Stimulated activated CD4-positive, alpha-beta T cell treated with anti-CD3 and anti-CD28 coated beads, TNF-alpha, amount 100 ng/mL, for 1 hour (primary cell): ENCODE measurements at regions not wholly inside any gene's neighbourhood (a gene's known extent, or its start where the extent isn't known, plus 50 kb on each side); places are given as distances from the start of the nearest gene placed in this dataset.
"Not testable (repeated sequence)": the region's sequence is repeated elsewhere in the genome, so short reads cannot be mapped to it uniquely, and the experiment has no call there.

Source experiments
- DNase-seq, 3 donors: peaks; one replicate each; pipeline ENCODE4 v3.0.0-alpha.2; 2020; ENCODE audit warnings: low read depth in 3 of 3, low spot score in 1 of 3

DNA sequence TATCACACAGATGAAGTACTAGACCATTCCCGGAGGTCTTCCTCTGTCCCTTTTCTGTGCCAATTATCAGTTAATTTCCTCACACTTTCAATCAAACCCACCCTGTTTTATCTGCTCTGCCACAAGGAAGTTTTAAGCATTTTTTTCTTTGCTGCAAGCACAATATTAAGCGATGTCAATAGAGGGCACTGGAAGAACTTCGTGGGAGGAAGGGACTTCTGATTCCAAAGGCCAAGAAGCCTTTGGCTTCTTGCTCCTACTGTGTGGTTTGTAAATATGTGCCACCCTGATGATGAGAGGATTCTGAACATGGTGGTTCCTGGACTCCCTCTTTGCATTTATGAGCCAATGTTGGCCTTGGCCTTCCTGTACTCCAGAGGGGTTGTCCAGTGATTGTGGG is 1712.5 kb upstream of the C9orf72 start:
- no peak for DNase-seq

DNA sequence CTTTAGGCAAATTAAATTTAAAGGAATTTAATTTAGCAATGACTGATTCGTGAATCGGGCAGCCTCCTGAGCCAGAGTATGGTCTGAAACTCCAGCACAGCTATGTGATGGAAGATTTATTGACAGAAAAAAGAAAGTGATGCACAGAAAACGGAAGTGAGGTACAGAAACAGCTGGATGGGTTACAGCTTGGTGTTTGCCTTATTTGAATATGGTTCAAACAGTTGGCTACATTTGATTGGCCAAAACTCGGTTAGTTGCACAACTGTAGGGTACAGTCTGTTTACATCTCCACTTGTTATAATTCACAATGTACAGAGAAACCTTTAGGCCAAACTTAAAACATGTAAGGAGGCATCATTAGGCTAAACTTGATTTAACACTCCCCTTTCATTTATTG is 1716.1 kb upstream of the C9orf72 start:
- no peak for DNase-seq

DNA sequence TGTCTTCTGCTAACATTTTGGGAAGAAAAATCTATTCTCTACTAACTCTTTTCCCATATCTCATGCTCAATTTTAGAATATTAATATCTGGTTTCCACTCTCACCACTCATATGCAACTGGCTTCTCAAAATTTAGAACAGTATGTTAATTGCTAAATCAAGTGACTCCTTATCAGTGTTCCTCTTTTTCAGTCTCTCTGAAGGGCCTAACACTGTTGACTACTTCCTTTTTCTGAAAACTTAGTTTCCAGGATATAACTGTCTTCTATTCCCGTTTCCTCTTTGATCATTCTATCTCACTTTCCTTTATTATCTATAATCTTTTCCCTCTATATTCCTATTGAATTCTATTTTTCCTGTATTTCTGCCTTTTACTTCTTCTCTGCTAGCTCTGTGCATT is 1717.2 kb upstream of the C9orf72 start:
- DNase-seq: no peak

DNA sequence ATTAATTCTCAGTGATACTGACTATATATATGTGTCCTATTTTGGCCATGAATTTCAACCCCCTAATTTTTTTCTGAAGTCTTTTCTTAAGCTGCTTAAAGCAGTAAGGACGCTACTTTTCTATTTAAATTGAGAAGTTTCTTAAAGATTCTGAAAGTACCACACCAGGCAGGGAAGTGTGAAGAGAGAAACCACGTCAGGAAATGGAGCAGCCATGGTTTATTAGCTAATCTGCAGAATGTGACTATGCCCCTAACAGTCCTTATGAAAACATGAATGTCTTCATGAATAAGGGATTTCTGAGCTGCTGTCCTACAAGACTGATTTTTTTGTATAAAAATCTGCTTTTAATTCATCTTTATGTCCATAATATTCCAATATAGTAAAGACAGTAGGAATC is 1724.3 kb upstream of the C9orf72 start:
- no peak for DNase-seq

DNA sequence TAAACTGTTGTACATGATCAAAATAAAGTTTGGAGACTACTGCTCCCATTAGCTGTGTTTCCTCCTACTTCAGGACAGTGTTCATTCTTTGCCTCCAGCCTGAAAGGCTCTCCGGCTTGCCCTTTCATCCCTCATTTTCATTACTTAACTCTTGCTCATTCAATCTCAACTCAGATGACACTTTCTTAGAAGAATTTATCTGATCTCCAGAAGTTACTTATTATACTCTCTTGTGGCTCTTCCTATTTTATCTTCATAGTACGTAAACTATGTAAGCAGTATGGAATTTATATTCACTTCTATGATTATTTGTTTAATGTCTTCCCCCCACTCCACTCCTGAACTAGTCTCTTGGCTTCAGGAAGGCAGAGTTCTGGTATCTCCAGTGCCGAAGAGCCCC is 1737.9 kb upstream of the C9orf72 start:
- DNase-seq: no peak

DNA sequence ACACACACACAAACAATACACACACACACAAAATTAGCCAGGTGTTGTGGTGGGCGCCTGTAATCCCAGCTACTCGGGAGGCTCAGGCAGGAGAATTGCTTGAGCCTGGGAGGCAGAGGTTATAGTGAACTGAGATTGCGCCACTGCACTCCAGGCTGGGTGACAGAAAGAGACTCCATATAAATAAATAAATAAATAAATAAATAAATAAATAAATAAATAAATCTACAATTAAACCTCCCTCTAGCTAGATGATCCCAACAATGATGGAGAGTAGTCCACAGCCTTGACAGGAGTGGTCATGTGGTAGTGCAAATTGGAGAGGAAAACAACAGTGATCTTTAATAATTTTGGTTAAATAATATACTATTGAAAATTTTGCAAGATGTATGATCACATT is 1739.0 kb upstream of the C9orf72 start:
- DNase-seq: no peak

DNA sequence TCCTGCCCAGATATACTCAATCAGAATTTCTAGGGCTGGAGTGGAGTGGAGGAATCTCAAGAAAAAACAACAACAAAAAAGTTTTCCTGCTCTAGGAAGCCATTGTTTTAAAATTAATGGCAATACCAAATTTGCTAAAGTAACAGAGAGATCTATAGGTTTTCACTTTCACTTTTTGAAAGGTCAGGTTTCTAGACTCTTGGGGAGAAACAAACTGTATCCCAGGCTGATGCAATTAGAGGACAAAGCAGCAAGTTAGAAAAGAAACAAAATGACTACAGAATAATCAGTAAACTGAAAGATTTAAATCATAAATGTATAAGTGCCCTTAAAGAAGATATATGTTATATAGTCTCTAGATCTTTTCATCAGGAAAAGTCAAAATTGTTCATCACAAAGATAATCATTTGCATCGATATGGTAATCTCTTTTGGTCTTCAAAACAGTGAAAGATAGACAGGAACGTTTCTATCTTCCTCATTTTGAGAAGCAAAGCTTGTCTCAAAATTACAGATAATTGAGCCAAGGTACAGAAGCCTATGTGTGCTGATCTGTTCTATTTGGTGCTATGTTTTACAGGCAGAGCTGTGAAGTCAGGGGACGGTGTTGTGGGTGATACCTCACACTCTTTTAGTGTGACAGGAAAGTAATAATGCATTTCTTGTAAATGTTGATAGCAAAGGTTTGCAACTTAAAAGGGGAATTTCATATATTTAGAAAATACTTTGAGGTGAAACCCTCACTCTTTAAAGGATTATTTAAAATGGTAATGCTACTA is 1746.6 kb upstream of the C9orf72 start:
- no peak for DNase-seq

DNA sequence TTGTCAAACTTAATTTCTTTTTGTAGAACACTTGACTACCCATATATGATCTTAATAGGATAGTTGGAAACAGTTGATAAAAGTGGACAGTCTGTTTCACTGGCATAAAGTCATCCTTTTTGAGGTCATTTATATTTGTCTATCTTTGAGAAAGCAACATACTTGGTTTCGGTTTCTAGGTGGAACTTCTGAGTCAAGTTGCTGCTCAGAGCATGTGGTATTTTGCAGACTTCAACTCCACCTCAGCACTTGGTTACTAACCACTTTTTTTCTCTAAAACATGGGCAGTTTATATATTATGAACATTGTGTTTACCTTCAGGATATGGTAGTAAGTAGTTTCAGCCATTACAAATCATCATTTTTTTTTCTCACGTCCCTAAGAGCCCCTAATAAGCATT is 1749.0 kb upstream of the C9orf72 start:
- no peak for DNase-seq

DNA sequence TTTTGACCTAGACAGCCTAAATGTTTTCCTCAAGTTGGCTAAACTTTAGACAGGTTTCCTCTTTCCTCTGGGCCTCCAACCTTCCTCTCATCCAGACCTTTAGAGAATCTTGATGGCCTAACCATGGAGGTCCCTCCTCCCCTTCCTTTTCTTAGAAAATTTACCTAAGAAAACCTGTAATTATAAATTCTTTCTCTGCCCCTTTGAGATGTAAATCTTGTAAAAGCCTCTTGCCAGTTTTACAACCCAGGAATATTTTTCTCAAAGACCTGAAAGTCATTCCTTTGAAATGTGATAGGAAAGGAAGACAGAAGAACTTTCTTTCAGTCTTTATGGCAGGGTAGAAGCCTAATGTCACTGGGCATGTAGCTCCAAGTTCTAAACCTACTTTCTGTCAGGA is 1752.6 kb upstream of the C9orf72 start:
- no peak for DNase-seq

DNA sequence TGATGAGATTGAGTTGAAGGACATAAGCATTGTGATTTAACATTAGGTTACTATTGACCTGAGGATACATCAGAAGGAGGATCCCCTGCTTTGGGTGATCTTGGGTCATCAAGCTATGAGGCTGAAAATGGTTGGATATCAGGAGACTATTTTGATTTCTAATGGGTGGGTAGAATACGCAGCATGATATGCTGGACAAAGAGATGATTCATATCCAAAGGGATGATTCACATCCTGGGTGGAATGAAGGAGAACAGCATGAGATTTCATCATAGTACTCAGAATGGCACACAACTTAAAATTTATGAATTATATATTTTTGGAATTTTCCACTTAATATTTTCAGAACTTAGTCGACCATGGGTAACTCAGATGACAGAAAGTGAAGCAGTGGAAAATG is 1759.5 kb upstream of the C9orf72 start:
- no peak for DNase-seq

DNA sequence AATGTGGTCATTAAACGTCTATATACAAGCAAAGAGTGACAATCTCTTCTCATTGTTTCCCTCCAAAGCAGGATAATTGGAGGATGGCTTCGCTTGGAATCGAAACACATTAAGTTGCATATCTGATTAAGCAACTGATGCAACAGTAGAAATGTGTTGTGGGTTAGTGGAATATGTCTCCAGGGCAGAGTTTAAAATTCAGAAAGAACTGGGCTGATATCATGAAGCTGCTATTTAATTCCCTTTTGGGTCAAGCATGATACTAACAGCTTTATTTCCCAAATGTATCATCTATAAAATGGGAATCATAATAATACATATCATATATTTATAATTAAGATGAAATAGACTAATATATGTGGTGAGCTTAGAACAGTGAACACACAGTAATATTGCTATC is 1763.0 kb upstream of the C9orf72 start:
- no peak for DNase-seq

DNA sequence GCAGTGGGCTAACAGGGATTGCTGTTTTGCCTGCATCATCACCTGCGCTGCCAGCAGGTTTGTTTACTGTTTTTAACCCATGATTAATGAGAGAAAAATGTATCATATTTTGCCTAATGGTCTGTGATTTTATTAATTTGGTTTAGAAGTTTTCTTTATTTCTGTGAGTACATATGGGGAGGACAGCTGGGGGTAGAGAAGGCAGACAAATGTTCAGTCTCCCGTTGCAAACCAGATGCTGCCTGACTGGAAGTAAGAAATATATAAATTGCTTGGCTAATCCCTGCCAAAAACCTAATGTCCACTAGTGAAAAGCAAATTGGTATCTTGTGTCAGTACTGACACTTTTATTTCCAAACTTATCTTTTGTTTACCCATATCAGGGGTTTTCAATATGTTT is 1766.1 kb upstream of the C9orf72 start:
- no peak for DNase-seq

DNA sequence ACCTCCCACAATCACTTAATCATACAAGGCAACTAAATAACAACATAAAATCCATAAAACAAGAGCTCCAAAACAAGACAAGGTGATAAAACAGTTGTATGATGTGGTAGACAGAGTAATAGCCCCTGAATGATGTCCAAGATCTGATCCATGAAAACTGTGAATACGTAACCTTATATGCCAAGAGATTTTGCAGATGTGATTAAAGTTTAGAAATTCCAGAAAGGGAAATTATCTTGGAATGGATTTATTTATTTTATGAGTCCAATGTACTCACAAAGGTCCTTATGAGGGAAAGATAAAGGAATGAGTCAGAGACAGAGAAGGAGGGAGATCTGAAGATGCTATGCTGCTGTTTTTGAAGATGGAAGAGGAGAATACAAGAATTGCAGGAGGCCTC is 1775.7 kb upstream of the C9orf72 start:
- no peak for DNase-seq

DNA sequence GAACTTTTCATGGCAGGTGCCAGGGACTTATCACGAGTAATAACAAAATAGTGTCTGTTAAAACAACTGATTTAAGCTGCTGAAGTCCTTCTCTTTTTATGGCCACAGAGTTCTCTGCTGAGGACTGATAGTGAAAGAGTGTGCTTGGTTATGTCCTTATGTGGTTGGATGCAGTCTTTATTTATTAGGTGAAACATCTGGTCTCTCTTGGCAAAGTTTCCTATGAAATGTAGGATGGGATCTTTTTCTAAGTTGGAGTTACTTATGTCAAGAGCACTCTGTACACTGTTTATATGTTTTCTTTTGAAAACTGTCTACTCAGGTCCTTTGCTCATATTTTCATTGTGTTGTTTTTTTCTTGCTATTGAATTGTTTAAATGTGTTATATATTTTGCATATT is 1816.1 kb upstream of the C9orf72 start:
- no peak for DNase-seq

DNA sequence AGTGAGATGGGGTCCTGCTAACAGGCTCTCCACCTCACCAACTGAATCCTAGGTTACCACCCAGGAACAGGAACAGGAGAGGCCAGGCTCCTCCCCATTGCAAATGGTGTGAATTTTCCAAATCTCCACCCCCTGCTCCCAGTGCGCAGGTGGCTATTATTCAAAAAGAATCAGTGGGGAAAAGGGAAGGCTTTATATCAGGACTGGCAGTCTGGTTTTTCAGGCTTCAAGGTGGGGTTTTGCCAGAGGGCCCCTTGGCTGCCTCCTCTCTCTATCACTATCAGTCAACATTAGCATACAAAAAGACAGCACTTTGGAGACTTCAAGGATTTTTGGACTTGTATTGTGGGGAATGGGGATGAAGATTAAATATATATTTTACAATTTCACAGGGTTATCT is 1817.6 kb upstream of the C9orf72 start:
- no peak for DNase-seq

DNA sequence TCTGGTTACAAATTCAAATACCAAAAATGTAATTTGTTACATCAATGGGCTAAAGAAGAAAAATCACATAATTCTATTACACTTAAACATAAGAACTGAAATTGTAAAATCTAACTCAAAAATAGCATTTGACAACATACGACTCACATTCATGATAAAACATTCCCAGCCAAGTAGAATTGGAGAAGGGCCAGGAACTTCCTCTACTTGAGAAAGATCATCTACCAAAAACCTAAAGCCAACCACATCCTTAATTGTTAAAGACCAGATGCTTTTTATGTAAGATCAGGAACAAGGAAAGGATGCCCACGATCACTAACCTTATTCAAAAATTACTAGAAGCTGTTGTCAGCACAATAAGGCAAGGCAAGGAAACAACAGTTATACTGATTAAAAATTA is 1819.8 kb upstream of the C9orf72 start:
- DNase-seq: no peak

DNA sequence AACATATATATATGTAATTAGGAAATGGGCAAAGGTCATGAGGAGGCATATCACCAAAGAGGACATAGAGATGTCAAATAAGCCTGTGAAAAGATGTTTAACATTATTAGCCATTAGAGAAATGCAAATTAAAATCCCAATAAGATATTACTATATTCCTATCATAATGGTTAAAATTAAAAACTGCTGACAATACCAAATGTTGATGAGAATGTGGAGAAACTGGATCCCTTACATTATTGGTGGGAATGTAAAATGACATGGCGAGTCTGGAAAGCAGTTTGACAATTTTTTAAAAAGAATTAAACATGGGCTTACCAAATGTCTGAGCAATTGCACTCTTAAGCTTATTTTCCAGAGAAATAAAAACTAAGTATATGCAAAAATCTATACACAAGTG is 1821.6 kb upstream of the C9orf72 start:
- no peak for DNase-seq

DNA sequence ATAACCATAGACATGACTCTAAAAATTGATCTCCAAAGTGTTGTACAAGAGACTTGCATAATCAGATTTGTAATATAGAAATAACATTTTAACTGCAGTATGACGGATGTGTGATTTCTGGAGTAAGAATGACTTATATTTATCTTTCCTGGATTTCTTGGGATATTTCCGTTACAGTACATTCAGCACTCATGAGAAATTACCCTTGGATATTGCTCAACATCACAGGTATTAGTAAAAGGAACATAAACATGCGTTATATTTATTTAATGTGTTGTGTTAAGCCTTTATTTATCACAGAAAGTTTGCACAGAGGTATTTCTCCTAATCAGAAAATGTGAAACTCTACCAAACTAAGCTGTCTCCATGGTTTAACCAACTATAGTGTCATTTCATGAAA is 1823.9 kb upstream of the C9orf72 start:
- DNase-seq: no peak

DNA sequence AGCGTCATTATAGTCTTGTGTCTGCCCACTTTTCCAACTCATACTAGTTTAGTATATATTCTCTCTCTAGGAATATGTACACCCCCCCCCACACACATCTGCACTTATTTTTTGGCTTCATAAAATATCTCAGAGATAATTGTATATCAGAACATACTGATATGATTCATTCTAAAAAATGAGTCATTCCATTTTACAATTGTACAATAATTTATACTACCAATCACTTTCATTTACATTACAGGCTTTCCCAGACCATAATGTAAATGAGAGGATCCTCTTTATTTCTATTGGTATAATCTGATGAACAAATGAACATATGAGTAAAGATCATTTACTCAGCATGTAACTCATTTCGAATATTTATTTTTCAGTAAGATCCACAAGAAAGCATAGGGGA is 1842.9 kb upstream of the C9orf72 start:
- no peak for DNase-seq

DNA sequence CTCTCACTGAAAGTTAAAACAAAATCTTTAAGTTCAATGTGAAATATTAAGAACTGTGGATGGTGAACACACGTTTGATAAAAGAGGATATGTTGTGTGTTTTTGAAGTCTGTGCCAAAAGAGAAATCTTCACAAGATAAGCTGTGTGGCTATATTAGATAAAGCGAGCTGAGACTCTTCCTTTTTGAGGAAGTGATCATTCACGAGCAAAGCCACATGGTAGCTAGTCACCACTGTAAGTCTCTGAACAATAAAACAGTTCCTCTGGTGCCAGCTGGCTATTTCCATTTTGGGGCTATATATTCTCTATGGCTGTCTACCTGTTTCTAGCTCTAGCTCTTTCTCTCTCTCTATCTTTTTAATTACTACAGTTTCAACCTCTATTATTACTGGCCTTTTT is 1849.2 kb upstream of the C9orf72 start:
- no peak for DNase-seq

DNA sequence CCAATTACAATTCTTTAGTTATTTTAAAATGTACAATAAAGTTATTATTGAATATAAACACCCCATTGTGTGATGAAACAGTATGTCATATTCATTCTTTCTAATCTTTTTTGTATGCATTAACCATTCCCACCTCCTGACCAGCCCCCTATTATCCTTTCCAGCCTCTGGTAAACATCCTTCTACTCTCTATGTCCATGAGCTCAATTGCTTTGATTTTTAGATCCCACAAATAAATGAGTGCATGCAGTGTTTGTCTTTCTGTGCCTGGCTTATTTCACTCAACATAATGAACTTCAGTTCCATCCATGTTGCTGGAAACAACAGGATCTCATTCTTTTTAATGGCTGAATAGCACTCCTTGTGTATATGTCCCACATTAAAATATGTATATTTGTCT is 1858.9 kb upstream of the C9orf72 start:
- no peak for DNase-seq

DNA sequence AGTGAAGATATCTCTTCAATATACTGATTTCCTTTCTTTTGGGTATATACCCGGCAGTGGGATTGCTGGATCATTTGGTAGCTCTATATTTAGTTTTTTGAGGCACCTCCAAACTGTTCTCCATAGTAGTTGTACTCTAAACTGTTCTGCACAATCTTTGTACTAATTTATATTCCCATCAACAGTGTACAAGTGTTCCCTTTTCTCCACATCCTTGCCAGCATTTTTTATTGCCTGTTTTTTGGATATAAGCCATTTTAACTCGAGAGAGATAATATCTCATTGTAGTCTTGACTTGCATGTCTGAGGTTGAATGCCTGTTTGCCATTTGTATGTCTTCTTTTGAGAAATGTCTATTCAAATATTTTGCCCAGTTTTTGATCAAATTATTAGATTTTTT is 1859.4 kb upstream of the C9orf72 start:
- DNase-seq: not testable (repeated sequence)

DNA sequence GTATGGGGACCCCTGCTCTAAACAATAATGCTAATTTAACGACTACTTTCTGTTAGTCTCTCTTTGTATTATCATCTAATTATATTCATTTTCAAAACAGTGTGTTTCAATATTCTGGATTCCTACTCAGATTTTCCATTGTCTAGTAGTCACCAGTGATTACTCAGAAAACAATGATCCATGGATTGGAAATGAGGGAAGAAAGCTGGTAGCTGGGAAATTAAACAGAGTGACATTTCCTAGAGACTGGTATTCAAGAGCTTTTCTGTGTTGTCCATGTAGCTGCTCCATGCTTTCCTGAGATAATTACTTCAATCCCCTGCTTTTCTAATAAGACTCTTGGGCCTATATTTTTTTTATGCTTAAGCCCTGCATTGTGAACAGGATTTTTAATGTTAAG is 1862.1 kb upstream of the C9orf72 start:
- DNase-seq: no peak

DNA sequence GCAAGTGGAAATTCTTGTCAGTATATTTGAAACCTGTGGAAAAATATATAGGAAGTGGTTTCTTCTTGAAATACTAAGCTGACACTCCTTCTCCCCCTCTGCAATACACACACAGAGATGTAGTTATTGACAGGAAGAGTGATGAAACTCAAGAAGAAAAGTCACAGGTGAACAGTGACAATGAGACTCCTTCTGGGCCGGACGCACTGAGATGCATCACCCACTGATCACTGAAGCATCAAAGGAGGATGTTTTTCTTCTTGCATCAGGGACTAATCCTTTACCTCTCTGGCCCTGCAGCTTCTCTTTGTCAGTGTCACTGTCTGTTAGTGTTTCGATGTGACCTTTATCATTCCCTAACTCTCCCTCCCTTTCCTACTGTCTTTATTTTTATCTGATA is 1864.2 kb upstream of the C9orf72 start:
- DNase-seq: no peak
